HepG2 (cell line): ENCODE measurements at regions not wholly inside any gene's neighbourhood (a gene's known extent, or its start where the extent isn't known, plus 50 kb on each side); places are given as distances from the start of the nearest gene placed in this dataset.

Experiments
- CREB1 ChIP-seq, 2 experiments: fragments of 450-650 bp in 1 of 2; IDR thresholded peaks; 2 replicates each; pipeline ENCODE4 v1.6.1; 2016 to 2017; ENCODE audit warnings: control low read depth in 1 of 2, mild to moderate bottlenecking in 1 of 2, missing compliant biosample characterization in 1 of 2, missing genetic modification characterization in 1 of 2
- NFKB2 ChIP-seq: sonication (generic); formaldehyde crosslinking; IDR thresholded peaks from 2 replicates; pipeline ENCODE4 v1.4.0; 2020; ENCODE audit warnings: missing genetic modification reagents, borderline replicate concordance
- NONO ChIP-seq, 2 experiments: fragments of 450-650 bp in 1 of 2; sonication (generic) in 1 of 2; formaldehyde crosslinking in 1 of 2; IDR thresholded peaks in 1 of 2; conservative IDR thresholded peaks in 1 of 2; 2 replicates each; pipeline versions ENCODE4 v1.6.1 to v1.8.0; 2017 to 2022; ENCODE audit warnings: mild to moderate bottlenecking in 1 of 2, missing genetic modification reagents in 1 of 2, moderate library complexity in 1 of 2
- PCBP1 ChIP-seq: fragments of 200-400 bp; formaldehyde crosslinking; IDR thresholded peaks from 2 replicates; pipeline ENCODE4 v1.6.1; 2017; ENCODE audit warnings: mild to moderate bottlenecking, low read depth, low read length, borderline replicate concordance
- ZFP36L2 ChIP-seq: sonication (generic); formaldehyde crosslinking; IDR thresholded peaks from 2 replicates; pipeline ENCODE4 v1.4.0; 2020; ENCODE audit warnings: missing genetic modification reagents
- ZNF563 ChIP-seq: sonication (generic); formaldehyde crosslinking; IDR thresholded peaks from 2 replicates; pipeline ENCODE4 v1.8.0; 2022; ENCODE audit warnings: mild to moderate bottlenecking, moderate library complexity, missing genetic modification reagents
- TF ChIP-seq, protein P1 (sequence below): sonication (generic); formaldehyde crosslinking; IDR thresholded peaks from 2 replicates; pipeline ENCODE4 v1.5.0; 2020; ENCODE audit warnings: mild to moderate bottlenecking, missing genetic modification reagents, moderate library complexity
- TF ChIP-seq, protein P2 (sequence below): fragments of 450-650 bp; IDR thresholded peaks from 2 replicates; pipeline ENCODE4 v1.6.1; 2016
- TF ChIP-seq, protein P3 (sequence below): sonication (generic); IDR thresholded peaks from 2 replicates; pipeline ENCODE4 v1.6.1; 2016; ENCODE audit warnings: low read depth, borderline replicate concordance
- TF ChIP-seq, protein P4 (sequence below), 2 experiments: IDR thresholded peaks; 2 replicates each; pipeline ENCODE4 v1.6.1; 2011 to 2012; ENCODE audit warnings: low read length in 2 of 2, borderline replicate concordance in 1 of 2, low read depth in 1 of 2, mild to moderate bottlenecking in 1 of 2, moderate library complexity in 1 of 2
- TF ChIP-seq, protein P5 (sequence below): sonication (generic); formaldehyde crosslinking; IDR thresholded peaks from 2 replicates; pipeline ENCODE4 v1.4.0; 2020; ENCODE audit warnings: low read depth, missing genetic modification reagents
- TF ChIP-seq, protein P6 (sequence below): sonication (generic); formaldehyde crosslinking; IDR thresholded peaks from 2 replicates; pipeline ENCODE4 v1.4.0; 2020; ENCODE audit warnings: mild to moderate bottlenecking, low read depth, missing genetic modification reagents

DNA sequence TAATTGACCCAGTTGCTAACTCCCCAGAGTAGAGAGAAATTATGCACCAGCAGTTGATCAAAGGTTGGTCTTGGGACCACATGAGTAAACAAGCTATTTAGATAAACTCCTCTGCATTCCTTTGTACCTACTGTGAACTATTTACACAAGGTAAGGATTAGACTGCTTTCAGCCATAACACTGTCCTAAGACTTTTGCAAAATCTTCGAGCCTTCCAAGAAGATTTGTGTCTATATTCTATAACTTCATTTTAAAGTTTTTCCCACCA is 108.5 kb upstream of the UNC13C start:
- TF ChIP-seq ZNF563 (CRISPR knock-in tag), result no peak
- TF ChIP-seq, protein P1, sequence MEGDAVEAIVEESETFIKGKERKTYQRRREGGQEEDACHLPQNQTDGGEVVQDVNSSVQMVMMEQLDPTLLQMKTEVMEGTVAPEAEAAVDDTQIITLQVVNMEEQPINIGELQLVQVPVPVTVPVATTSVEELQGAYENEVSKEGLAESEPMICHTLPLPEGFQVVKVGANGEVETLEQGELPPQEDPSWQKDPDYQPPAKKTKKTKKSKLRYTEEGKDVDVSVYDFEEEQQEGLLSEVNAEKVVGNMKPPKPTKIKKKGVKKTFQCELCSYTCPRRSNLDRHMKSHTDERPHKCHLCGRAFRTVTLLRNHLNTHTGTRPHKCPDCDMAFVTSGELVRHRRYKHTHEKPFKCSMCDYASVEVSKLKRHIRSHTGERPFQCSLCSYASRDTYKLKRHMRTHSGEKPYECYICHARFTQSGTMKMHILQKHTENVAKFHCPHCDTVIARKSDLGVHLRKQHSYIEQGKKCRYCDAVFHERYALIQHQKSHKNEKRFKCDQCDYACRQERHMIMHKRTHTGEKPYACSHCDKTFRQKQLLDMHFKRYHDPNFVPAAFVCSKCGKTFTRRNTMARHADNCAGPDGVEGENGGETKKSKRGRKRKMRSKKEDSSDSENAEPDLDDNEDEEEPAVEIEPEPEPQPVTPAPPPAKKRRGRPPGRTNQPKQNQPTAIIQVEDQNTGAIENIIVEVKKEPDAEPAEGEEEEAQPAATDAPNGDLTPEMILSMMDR (CRISPR knock-in tag), result no peak
- TF ChIP-seq PCBP1, result no peak
- TF ChIP-seq, protein P2, sequence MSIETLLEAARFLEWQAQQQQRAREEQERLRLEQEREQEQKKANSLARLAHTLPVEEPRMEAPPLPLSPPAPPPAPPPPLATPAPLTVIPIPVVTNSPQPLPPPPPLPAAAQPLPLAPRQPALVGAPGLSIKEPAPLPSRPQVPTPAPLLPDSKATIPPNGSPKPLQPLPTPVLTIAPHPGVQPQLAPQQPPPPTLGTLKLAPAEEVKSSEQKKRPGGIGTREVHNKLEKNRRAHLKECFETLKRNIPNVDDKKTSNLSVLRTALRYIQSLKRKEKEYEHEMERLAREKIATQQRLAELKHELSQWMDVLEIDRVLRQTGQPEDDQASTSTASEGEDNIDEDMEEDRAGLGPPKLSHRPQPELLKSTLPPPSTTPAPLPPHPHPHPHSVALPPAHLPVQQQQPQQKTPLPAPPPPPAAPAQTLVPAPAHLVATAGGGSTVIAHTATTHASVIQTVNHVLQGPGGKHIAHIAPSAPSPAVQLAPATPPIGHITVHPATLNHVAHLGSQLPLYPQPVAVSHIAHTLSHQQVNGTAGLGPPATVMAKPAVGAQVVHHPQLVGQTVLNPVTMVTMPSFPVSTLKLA, result no peak
- TF ChIP-seq, protein P3, sequence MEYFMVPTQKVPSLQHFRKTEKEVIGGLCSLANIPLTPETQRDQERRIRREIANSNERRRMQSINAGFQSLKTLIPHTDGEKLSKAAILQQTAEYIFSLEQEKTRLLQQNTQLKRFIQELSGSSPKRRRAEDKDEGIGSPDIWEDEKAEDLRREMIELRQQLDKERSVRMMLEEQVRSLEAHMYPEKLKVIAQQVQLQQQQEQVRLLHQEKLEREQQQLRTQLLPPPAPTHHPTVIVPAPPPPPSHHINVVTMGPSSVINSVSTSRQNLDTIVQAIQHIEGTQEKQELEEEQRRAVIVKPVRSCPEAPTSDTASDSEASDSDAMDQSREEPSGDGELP, result no peak
- TF ChIP-seq, protein P4, sequence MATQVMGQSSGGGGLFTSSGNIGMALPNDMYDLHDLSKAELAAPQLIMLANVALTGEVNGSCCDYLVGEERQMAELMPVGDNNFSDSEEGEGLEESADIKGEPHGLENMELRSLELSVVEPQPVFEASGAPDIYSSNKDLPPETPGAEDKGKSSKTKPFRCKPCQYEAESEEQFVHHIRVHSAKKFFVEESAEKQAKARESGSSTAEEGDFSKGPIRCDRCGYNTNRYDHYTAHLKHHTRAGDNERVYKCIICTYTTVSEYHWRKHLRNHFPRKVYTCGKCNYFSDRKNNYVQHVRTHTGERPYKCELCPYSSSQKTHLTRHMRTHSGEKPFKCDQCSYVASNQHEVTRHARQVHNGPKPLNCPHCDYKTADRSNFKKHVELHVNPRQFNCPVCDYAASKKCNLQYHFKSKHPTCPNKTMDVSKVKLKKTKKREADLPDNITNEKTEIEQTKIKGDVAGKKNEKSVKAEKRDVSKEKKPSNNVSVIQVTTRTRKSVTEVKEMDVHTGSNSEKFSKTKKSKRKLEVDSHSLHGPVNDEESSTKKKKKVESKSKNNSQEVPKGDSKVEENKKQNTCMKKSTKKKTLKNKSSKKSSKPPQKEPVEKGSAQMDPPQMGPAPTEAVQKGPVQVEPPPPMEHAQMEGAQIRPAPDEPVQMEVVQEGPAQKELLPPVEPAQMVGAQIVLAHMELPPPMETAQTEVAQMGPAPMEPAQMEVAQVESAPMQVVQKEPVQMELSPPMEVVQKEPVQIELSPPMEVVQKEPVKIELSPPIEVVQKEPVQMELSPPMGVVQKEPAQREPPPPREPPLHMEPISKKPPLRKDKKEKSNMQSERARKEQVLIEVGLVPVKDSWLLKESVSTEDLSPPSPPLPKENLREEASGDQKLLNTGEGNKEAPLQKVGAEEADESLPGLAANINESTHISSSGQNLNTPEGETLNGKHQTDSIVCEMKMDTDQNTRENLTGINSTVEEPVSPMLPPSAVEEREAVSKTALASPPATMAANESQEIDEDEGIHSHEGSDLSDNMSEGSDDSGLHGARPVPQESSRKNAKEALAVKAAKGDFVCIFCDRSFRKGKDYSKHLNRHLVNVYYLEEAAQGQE (IDR thresholded peaks at IDR 0.05; ENCODE audit: borderline replicate concordance in 1 of 2, low read depth in 1 of 2, low read length in 2 of 2), result no peak
- TF ChIP-seq, protein P5, sequence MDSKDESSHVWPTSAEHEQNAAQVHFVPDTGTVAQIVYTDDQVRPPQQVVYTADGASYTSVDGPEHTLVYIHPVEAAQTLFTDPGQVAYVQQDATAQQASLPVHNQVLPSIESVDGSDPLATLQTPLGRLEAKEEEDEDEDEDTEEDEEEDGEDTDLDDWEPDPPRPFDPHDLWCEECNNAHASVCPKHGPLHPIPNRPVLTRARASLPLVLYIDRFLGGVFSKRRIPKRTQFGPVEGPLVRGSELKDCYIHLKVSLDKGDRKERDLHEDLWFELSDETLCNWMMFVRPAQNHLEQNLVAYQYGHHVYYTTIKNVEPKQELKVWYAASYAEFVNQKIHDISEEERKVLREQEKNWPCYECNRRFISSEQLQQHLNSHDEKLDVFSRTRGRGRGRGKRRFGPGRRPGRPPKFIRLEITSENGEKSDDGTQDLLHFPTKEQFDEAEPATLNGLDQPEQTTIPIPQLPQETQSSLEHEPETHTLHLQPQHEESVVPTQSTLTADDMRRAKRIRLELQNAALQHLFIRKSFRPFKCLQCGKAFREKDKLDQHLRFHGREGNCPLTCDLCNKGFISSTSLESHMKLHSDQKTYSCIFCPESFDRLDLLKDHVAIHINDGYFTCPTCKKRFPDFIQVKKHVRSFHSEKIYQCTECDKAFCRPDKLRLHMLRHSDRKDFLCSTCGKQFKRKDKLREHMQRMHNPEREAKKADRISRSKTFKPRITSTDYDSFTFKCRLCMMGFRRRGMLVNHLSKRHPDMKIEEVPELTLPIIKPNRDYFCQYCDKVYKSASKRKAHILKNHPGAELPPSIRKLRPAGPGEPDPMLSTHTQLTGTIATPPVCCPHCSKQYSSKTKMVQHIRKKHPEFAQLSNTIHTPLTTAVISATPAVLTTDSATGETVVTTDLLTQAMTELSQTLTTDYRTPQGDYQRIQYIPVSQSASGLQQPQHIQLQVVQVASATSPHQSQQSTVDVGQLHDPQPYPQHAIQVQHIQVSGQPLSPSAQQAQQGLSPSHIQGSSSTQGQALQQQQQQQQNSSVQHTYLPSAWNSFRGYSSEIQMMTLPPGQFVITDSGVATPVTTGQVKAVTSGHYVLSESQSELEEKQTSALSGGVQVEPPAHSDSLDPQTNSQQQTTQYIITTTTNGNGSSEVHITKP (CRISPR knock-in tag), result no peak
- no peak for TF ChIP-seq ZFP36L2 (CRISPR knock-in tag)
- TF ChIP-seq, protein P6, sequence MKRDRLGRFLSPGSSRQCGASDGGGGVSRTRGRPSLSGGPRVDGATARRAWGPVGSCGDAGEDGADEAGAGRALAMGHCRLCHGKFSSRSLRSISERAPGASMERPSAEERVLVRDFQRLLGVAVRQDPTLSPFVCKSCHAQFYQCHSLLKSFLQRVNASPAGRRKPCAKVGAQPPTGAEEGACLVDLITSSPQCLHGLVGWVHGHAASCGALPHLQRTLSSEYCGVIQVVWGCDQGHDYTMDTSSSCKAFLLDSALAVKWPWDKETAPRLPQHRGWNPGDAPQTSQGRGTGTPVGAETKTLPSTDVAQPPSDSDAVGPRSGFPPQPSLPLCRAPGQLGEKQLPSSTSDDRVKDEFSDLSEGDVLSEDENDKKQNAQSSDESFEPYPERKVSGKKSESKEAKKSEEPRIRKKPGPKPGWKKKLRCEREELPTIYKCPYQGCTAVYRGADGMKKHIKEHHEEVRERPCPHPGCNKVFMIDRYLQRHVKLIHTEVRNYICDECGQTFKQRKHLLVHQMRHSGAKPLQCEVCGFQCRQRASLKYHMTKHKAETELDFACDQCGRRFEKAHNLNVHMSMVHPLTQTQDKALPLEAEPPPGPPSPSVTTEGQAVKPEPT (CRISPR knock-in tag), result no peak
- TF ChIP-seq NFKB2 (CRISPR knock-in tag), result no peak
- TF ChIP-seq NONO (IDR thresholded peaks at IDR 0.05), result no peak
- TF ChIP-seq NONO (CRISPR knock-in tag; conservative IDR thresholded peaks at IDR 0.05), result no peak
- TF ChIP-seq CREB1 (IDR thresholded peaks at IDR 0.05), result no peak
- TF ChIP-seq CREB1 (CRISPR knock-in tag; IDR thresholded peaks at IDR 0.05), result no peak
